Activated CD8-positive, alpha-beta T cell treated with anti-CD3 and anti-CD28 coated beads for 36 hours (primary cell): ENCODE measurements at regions not wholly inside any gene's neighbourhood (a gene's known extent, or its start where the extent isn't known, plus 50 kb on each side); places are given as distances from the start of the nearest gene placed in this dataset.
"Not testable (repeated sequence)": the region's sequence is repeated elsewhere in the genome, so short reads cannot be mapped to it uniquely, and the experiment has no call there.

Source experiments
- ATAC-seq: fragments of 200-7000 bp; cut with Tn5 transposase; one replicate; pipeline ENCODE4 v1.10.0; 2021; ENCODE audit warnings: mild to moderate bottlenecking, moderate library complexity
- CTCF ChIA-PET: fragments of 350-600 bp; sonication (Branson Sonifier 250); formaldehyde crosslinking; loops from one replicate; lab custom pipeline; 2021; ENCODE audit warnings: antibody characterized with exemption; lab: Charles Lee
- POLR2A ChIA-PET: fragments of 350-600 bp; sonication (Branson Sonifier 250); formaldehyde crosslinking; loops from one replicate; lab custom pipeline; 2021; ENCODE audit warnings: antibody characterized with exemption; lab: Charles Lee
- DNase-seq: peaks from one replicate; pipeline ENCODE4 v3.0.0-alpha.2; 2020
- H3K27ac Mint-ChIP-seq: one replicate; pipeline ENCODE4 v1.8.0; 2021; ENCODE audit warnings: mild to moderate bottlenecking, mixed read lengths
- H3K27me3 Mint-ChIP-seq: one replicate; pipeline ENCODE4 v1.8.0; 2021; ENCODE audit warnings: mixed read lengths
- H3K36me3 Mint-ChIP-seq: one replicate; pipeline ENCODE4 v1.8.0; 2021; ENCODE audit warnings: low read depth, mixed read lengths
- H3K4me1 Mint-ChIP-seq: one replicate; pipeline ENCODE4 v1.8.0; 2021; ENCODE audit warnings: low read depth, mixed read lengths
- H3K4me3 Mint-ChIP-seq: one replicate; pipeline ENCODE4 v1.8.0; 2021; ENCODE audit warnings: mild to moderate bottlenecking, moderate library complexity, mixed read lengths
- H3K9me3 Mint-ChIP-seq: one replicate; pipeline ENCODE4 v1.8.0; 2021; ENCODE audit warnings: mixed read lengths
- intact Hi-C: fragments of 100-400 bp; cut with micrococcal nuclease; formaldehyde crosslinking; loops from one replicate; pipeline ENCODE4 v1.10.0; 2022
- TF ChIP-seq, protein P1 (sequence below): fragments of 200-600 bp; IDR thresholded peaks from one replicate; pipeline ENCODE4 v1.8.0; 2022; ENCODE audit warnings: antibody characterized with exemption, mild to moderate bottlenecking

DNA sequence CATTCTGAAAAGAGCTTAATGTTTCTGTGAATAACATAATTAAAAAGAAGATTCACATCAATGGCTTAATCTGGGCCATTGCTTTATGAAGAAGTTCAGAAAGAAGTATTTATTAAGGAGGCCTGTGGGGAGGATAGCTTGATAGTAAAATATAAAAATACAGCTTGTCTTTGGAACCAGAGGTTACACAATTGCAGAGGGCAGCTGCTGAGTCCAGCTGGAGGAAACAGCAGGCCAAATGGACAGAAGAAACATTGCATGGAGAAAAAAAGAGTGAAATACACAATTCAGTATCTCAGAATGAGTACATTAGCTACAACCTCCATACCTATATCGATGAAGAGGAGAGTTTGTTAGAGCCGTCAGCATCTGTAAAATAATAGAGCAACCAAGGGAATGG lies 148.0 kb upstream of the NPY2R start:
- CTCF ChIA-PET = no interaction called here
- Mint-ChIP-seq H3K27me3 (no peaks in the 10 kb centered on the region), H3K4me1 (no peaks in the 10 kb centered on the region), H3K27ac (no peak overlapping the region), H3K36me3 (no peaks in the 10 kb centered on the region), H3K4me3 (no peak overlapping the region), H3K9me3 (no peaks in the 10 kb centered on the region)
- ATAC-seq (no peak), DNase-seq (no peak)
- intact Hi-C loops = no loop called here
- TF ChIP-seq, protein P1, sequence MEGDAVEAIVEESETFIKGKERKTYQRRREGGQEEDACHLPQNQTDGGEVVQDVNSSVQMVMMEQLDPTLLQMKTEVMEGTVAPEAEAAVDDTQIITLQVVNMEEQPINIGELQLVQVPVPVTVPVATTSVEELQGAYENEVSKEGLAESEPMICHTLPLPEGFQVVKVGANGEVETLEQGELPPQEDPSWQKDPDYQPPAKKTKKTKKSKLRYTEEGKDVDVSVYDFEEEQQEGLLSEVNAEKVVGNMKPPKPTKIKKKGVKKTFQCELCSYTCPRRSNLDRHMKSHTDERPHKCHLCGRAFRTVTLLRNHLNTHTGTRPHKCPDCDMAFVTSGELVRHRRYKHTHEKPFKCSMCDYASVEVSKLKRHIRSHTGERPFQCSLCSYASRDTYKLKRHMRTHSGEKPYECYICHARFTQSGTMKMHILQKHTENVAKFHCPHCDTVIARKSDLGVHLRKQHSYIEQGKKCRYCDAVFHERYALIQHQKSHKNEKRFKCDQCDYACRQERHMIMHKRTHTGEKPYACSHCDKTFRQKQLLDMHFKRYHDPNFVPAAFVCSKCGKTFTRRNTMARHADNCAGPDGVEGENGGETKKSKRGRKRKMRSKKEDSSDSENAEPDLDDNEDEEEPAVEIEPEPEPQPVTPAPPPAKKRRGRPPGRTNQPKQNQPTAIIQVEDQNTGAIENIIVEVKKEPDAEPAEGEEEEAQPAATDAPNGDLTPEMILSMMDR = no peak
- POLR2A ChIA-PET = no interaction called here

DNA sequence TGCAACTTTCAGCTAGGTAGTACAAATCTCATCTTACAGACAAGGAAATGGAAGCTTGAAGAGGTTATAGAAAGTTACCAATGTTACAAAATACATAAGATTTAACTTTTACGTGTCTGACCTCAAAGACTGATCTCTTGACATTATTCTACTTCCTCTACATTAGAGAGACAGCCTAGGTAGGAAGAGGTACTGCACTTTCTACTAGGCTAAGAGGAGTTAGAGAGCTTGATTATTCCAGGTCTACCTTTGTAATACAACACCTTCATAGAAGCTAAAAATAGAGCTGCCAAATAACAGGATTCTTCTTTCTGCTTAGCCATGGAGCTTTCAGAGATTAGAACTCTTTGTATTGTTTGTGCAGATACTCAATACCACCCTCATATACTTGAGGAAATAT lies 147.6 kb upstream of the NPY2R start:
- ATAC-seq = no peak
- no peak for DNase-seq
- H3K36me3 Mint-ChIP-seq = no peaks in the 10 kb centered on the region
- H3K4me1 Mint-ChIP-seq = no peaks in the 10 kb centered on the region
- H3K27me3 Mint-ChIP-seq = no peaks in the 10 kb centered on the region
- H3K9me3 Mint-ChIP-seq = no peaks in the 10 kb centered on the region
- intact Hi-C loops = no loop called here
- H3K4me3 Mint-ChIP-seq = no peak overlapping the region
- TF ChIP-seq, protein P1 = no peak
- ChIA-PET POLR2A (no interaction called here), CTCF (no interaction called here)
- no peak overlapping the region for H3K27ac Mint-ChIP-seq

DNA sequence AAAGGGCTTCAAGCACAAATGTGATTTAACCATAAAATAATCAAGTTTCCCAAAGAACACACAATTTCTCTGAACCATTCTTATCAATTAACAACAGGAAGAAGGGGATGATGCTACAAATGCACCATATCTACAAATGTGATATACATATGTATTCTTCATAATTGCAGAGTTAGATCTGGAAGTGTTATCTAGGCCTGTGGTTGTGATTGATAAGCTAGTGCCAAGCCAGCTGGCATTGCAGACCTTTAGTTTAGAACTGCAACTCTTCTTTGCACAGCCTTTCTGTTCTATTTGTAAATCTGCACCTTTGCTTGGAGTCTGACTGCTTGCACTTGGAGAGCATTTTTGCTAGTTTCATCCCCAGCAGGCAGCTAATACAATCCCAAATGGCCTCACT lies 145.5 kb upstream of the NPY2R start:
- Mint-ChIP-seq H3K27ac (no peak overlapping the region), H3K9me3 (peaks cover under 1% of the 10 kb centered on the region), H3K27me3 (no peaks in the 10 kb centered on the region), H3K4me1 (no peaks in the 10 kb centered on the region), H3K4me3 (no peak overlapping the region), H3K36me3 (no peaks in the 10 kb centered on the region)
- POLR2A ChIA-PET = no interaction called here
- TF ChIP-seq, protein P1 = no peak
- intact Hi-C loops = no loop called here
- CTCF ChIA-PET = interaction anchor here (0.6 kb wide), 1 partner anchor 425 kb away, joined by 3 read pairs; no protein-coding TSS in a partner anchor
- ATAC-seq = no peak
- DNase-seq = no peak

DNA sequence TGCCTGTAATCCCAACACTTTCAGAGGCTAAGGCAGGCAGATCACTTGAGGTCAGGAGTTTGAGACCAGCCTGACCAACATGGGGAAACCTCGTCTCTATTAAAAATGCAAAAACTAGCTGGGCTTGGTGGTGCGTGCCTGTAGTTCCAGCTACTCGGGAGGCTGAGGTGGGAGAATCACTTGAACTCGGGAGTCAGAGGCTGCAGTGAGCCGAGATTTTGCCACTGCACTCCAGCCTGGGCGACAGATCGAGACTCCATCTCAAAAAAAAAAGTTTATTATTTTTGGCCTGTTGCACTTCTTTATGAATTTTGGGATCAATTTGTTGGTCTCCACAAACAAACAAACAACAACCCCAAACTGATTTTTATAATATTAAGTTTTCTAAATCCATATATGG lies 143.5 kb upstream of the NPY2R start:
- H3K4me3 Mint-ChIP-seq, DNase-seq, H3K27me3 Mint-ChIP-seq, H3K4me1 Mint-ChIP-seq, intact Hi-C loops, H3K36me3 Mint-ChIP-seq, H3K9me3 Mint-ChIP-seq, ATAC-seq, H3K27ac Mint-ChIP-seq, POLR2A ChIA-PET: not testable (repeated sequence)
- CTCF ChIA-PET = interaction anchor here (0.7 kb wide), 1 partner anchor 631 kb away, joined by 3 read pairs; no protein-coding TSS in a partner anchor

DNA sequence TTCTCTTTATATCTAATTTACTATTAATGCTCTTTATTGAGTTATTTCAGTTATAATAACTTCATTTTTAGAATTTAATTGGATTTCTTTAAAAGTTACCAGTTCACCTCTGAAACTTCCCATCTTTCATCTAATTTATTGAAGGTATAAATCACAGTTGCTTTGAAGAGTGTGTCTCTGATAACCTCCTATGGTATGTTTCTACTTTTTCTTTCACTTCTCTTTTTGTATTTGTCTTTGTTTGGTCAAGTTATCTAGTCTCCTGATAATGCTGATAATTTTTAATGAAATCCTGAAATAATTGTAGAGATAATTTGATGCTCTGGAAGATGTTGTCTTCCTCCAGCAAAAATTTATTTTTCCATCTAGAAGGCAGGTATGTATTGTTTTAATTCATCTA lies 141.6 kb upstream of the NPY2R start:
- ChIA-PET POLR2A (no interaction called here), CTCF (no interaction called here)
- ATAC-seq = no peak
- DNase-seq = no peak
- H3K27me3 Mint-ChIP-seq = no peaks in the 10 kb centered on the region
- no peaks in the 10 kb centered on the region for H3K4me1 Mint-ChIP-seq
- H3K9me3 Mint-ChIP-seq = peaks cover 4% of the 10 kb centered on the region
- no peaks in the 10 kb centered on the region for H3K36me3 Mint-ChIP-seq
- intact Hi-C loops = no loop called here
- H3K27ac Mint-ChIP-seq = no peak overlapping the region
- H3K4me3 Mint-ChIP-seq = no peak overlapping the region
- TF ChIP-seq, protein P1 = no peak

DNA sequence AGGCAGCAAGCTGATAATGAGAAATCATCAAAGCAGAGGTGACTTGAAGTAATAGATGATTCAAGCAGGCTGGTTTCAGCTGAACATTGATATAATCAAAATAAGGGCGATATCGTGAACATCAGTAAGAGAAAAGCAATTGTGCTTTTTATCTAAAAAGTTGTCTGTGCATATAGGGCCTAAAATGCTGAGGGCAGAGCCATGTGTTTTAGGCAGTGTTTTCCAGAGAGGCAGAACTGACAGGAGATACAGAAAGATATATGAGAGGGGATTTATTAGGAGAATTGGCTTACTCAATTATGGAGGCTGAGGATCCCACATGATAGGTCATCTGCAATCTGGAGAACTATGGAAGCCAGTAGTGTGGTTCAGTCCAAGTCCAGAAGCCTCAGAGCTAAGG lies 136.5 kb upstream of the NPY2R start:
- no peaks in the 10 kb centered on the region for H3K4me1 Mint-ChIP-seq
- no peak for DNase-seq
- POLR2A ChIA-PET = no interaction called here
- no peaks in the 10 kb centered on the region for H3K27me3 Mint-ChIP-seq
- H3K4me3 Mint-ChIP-seq = no peak overlapping the region
- TF ChIP-seq, protein P1 = no peak
- H3K36me3 Mint-ChIP-seq = no peaks in the 10 kb centered on the region
- ATAC-seq = no peak
- intact Hi-C loops = no loop called here
- H3K9me3 Mint-ChIP-seq = peaks cover 4% of the 10 kb centered on the region
- CTCF ChIA-PET = no interaction called here
- H3K27ac Mint-ChIP-seq = no peak overlapping the region
